ENCODE measurements at regions not wholly inside any gene's neighbourhood (a gene's known extent, or its start where the extent isn't known, plus 50 kb on each side); places are given as distances from the start of the nearest gene placed in this dataset.

- no peak for DNase-seq
Measured at GRCh38 chr5:56454219-56454862, 221.2 kb upstream of the ANKRD55 start.

GRCh38 chr5:56451742-56452141 lies 218.6 kb upstream of the ANKRD55 start:
- no peak for DNase-seq

GRCh38 chr5:56450766-56451165 lies 217.6 kb upstream of the ANKRD55 start:
- no peak for DNase-seq

GRCh38 chr5:56449071-56449640 lies 216.0 kb upstream of the ANKRD55 start:
- no peak for DNase-seq

GRCh38 chr5:56447656-56448055 lies 214.5 kb upstream of the ANKRD55 start:
- no peak for DNase-seq

GRCh38 chr5:56447232-56447631 lies 214.1 kb upstream of the ANKRD55 start:
- DNase-seq: no peak

GRCh38 chr5:56446728-56447127 lies 213.6 kb upstream of the ANKRD55 start:
- no peak for DNase-seq

GRCh38 chr5:56443826-56444225 lies 210.7 kb upstream of the ANKRD55 start:
- no peak for DNase-seq

GRCh38 chr5:56440871-56441740 lies 208.0 kb upstream of the ANKRD55 start:
- DNase-seq: no peak

GRCh38 chr5:56434986-56435385 lies 201.9 kb upstream of the ANKRD55 start:
- DNase-seq: no peak

GRCh38 chr5:56433039-56433617 lies 200.0 kb upstream of the ANKRD55 start:
- no peak for DNase-seq

- no peak for DNase-seq
Measured at GRCh38 chr5:56432321-56432720, 199.2 kb upstream of the ANKRD55 start.

- no peak for DNase-seq
Measured at GRCh38 chr5:56430422-56430821, 197.3 kb upstream of the ANKRD55 start.

GRCh38 chr5:56429110-56429561 lies 196.0 kb upstream of the ANKRD55 start:
- no peak for DNase-seq

- DNase-seq: no peak
Measured at GRCh38 chr5:56426693-56427092, 193.6 kb upstream of the ANKRD55 start.

- no peak for DNase-seq
Measured at GRCh38 chr5:56422076-56422762, 189.1 kb upstream of the ANKRD55 start.

- no peak for DNase-seq
Measured at GRCh38 chr5:56421246-56422075, 188.3 kb upstream of the ANKRD55 start.

- no peak for DNase-seq
Measured at GRCh38 chr5:56420323-56420722, 187.2 kb upstream of the ANKRD55 start.

- no peak for DNase-seq
Measured at GRCh38 chr5:56419667-56420066, 186.5 kb upstream of the ANKRD55 start.

GRCh38 chr5:56415356-56415765 lies 182.2 kb upstream of the ANKRD55 start:
- no peak for DNase-seq

- no peak for DNase-seq
Measured at GRCh38 chr5:56414066-56414465, 180.9 kb upstream of the ANKRD55 start.

GRCh38 chr5:56413546-56413945 lies 180.4 kb upstream of the ANKRD55 start:
- DNase-seq: no peak

All from GOT3 (cell line).